HepG2 (cell line): ENCODE measurements at regions not wholly inside any gene's neighbourhood (a gene's known extent, or its start where the extent isn't known, plus 50 kb on each side); places are given as distances from the start of the nearest gene placed in this dataset.

ENCODE experiments used
- ELF3 ChIP-seq: IDR thresholded peaks from 2 replicates; pipeline ENCODE4 v1.6.1; 2016; ENCODE audit warnings: missing genetic modification reagents, missing compliant biosample characterization
- GLMP ChIP-seq: sonication (generic); formaldehyde crosslinking; IDR thresholded peaks from 2 replicates; pipeline ENCODE4 v1.9.0; 2021; ENCODE audit warnings: missing genetic modification reagents, mild to moderate bottlenecking, borderline replicate concordance
- IKZF5 ChIP-seq: IDR thresholded peaks from 2 replicates; pipeline ENCODE4 v1.6.1; 2018; ENCODE audit warnings: missing genetic modification reagents, mild to moderate bottlenecking, missing compliant biosample characterization
- KLF6 ChIP-seq: IDR thresholded peaks from 2 replicates; pipeline ENCODE4 v1.8.0; 2016; ENCODE audit warnings: missing biosample characterization, missing genetic modification reagents
- MXD1 ChIP-seq: sonication (generic); formaldehyde crosslinking; IDR thresholded peaks from 2 replicates; pipeline ENCODE4 v1.4.0; 2020; ENCODE audit warnings: mild to moderate bottlenecking, missing genetic modification reagents
- NFYC ChIP-seq: IDR thresholded peaks from 2 replicates; pipeline ENCODE4 v1.6.1; 2016; ENCODE audit warnings: missing genetic modification reagents, missing compliant biosample characterization
- REPIN1 ChIP-seq: sonication (generic); formaldehyde crosslinking; IDR thresholded peaks from 2 replicates; pipeline ENCODE4 v1.8.0; 2022; ENCODE audit warnings: missing genetic modification reagents, low read depth, mild to moderate bottlenecking, borderline replicate concordance
- SCMH1 ChIP-seq: sonication (generic); formaldehyde crosslinking; IDR thresholded peaks from 2 replicates; pipeline ENCODE4 v1.9.0; 2021; ENCODE audit warnings: missing genetic modification reagents, mild to moderate bottlenecking, borderline replicate concordance
- SKI ChIP-seq: fragments of 450-650 bp; IDR thresholded peaks from one replicate; pipeline ENCODE4 v1.6.1; 2018; ENCODE audit warnings: mild to moderate bottlenecking; ENCODE audit not compliant: partially characterized antibody
- SMC3 ChIP-seq: IDR thresholded peaks from 2 replicates; pipeline ENCODE4 v1.6.1; 2011; ENCODE audit warnings: low read length, improper control_type of control experiment
- ZBTB10 ChIP-seq: sonication (generic); formaldehyde crosslinking; IDR thresholded peaks from 2 replicates; pipeline ENCODE4 v1.4.0; 2020; ENCODE audit warnings: missing genetic modification reagents, borderline replicate concordance
- ZFP36L2 ChIP-seq: sonication (generic); formaldehyde crosslinking; IDR thresholded peaks from 2 replicates; pipeline ENCODE4 v1.4.0; 2020; ENCODE audit warnings: missing genetic modification reagents
- ZNF138 ChIP-seq: sonication (generic); formaldehyde crosslinking; IDR thresholded peaks from 2 replicates; pipeline ENCODE4 v1.5.0; 2020; ENCODE audit warnings: mild to moderate bottlenecking, low read depth, missing genetic modification reagents
- ZNF44 ChIP-seq: sonication (generic); formaldehyde crosslinking; IDR thresholded peaks from 2 replicates; pipeline ENCODE4 v1.5.1; 2020; ENCODE audit warnings: mild to moderate bottlenecking, missing genetic modification reagents
- ZNF484 ChIP-seq: sonication (generic); formaldehyde crosslinking; IDR thresholded peaks from 2 replicates; pipeline ENCODE4 v1.5.1; 2020; ENCODE audit warnings: mild to moderate bottlenecking, low read depth, missing genetic modification reagents, borderline replicate concordance
- ZNF546 ChIP-seq: sonication (generic); formaldehyde crosslinking; conservative IDR thresholded peaks from 2 replicates; pipeline ENCODE4 v1.8.1; 2023; ENCODE audit warnings: mild to moderate bottlenecking, missing genetic modification reagents
- ZNF570 ChIP-seq: sonication (generic); formaldehyde crosslinking; IDR thresholded peaks from 2 replicates; pipeline ENCODE4 v1.4.0; 2020; ENCODE audit warnings: mild to moderate bottlenecking, missing genetic modification reagents, borderline replicate concordance
- ZNF687 ChIP-seq: sonication (generic); formaldehyde crosslinking; IDR thresholded peaks from 2 replicates; pipeline ENCODE4 v1.5.1; 2020; ENCODE audit warnings: mild to moderate bottlenecking, missing genetic modification reagents, moderate library complexity
- ZNF691 ChIP-seq: sonication (generic); formaldehyde crosslinking; IDR thresholded peaks from 2 replicates; pipeline ENCODE4 v1.4.0; 2020; ENCODE audit warnings: missing genetic modification reagents, low read depth, mild to moderate bottlenecking, borderline replicate concordance
- ZNF768 ChIP-seq: sonication (generic); formaldehyde crosslinking; IDR thresholded peaks from 2 replicates; pipeline ENCODE4 v1.4.0; 2020; ENCODE audit warnings: missing genetic modification reagents
- ZNF775 ChIP-seq: sonication (generic); formaldehyde crosslinking; IDR thresholded peaks from 2 replicates; pipeline ENCODE4 v1.4.0; 2020; ENCODE audit warnings: missing genetic modification reagents, mild to moderate bottlenecking, moderate library complexity, borderline replicate concordance

- TF ChIP-seq SCMH1 (CRISPR knock-in tag) (no peak), MXD1 (CRISPR knock-in tag) (no peak), ZNF570 (CRISPR knock-in tag) (no peak), ZNF484 (CRISPR knock-in tag) (no peak), NFYC (CRISPR knock-in tag) (no peak), ZBTB10 (CRISPR knock-in tag) (no peak), ZNF138 (CRISPR knock-in tag) (no peak), GLMP (CRISPR knock-in tag) (no peak), ELF3 (CRISPR knock-in tag) (no peak), KLF6 (CRISPR knock-in tag) (no peak), SMC3 (no peak), SKI (peak; percentile 82), ZNF687 (CRISPR knock-in tag) (no peak; the same call in 1 of the 2 replicates), ZNF44 (CRISPR knock-in tag) (no peak), ZNF768 (no peak), REPIN1 (CRISPR knock-in tag) (peak; percentile 60; the same call in 1 of the 2 replicates), ZFP36L2 (CRISPR knock-in tag) (no peak), ZNF691 (CRISPR knock-in tag) (no peak), ZNF546 (CRISPR knock-in tag) (no peak), ZNF775 (CRISPR knock-in tag) (no peak), IKZF5 (no peak)
Measured at GRCh38 chr14:100660498-100660881, 66.2 kb upstream of the DLK1 start (continued).
